ENCODE measurements at regions not wholly inside any gene's neighbourhood (a gene's known extent, or its start where the extent isn't known, plus 50 kb on each side); places are given as distances from the start of the nearest gene placed in this dataset.

DNA sequence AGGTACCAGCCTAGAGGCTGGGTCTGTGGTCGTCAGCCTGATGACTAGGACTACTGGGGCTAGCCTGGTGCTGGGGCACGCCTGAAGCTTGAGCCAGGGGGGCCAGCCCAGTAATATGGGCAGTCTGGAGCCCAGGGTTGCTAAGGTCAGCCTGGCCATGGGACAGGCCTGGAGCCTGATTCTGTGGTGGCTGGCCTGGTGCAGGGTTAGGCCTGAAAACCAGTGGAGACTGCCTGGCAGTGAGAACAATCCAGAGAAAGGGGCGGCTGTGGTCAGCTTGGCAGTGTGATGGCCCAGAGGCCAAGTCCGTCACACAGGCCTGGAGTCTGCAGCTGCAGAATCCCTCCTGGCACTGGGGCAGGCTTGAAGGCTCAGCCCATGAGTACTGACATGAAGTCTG lies 445.8 kb downstream of the SATB2 start:
- no peak for TF ChIP-seq SUZ12 (IDR thresholded peaks at IDR 0.05; ENCODE audit: extremely low read depth, insufficient read depth, insufficient read length)
- TF ChIP-seq YY1 (IDR thresholded peaks at IDR 0.05; ENCODE audit: insufficient read depth, insufficient read length) = no peak
